SU-DHL-6 (cell line): ENCODE measurements at regions not wholly inside any gene's neighbourhood (a gene's known extent, or its start where the extent isn't known, plus 50 kb on each side); places are given as distances from the start of the nearest gene placed in this dataset.

Experiments
- H2AFZ ChIP-seq: fragments of 200-600 bp; sonication (generic); 2 replicates; pipeline ENCODE4 v1.6.1; 2014; ENCODE audit warnings: low read depth, mild to moderate bottlenecking, moderate library complexity, mixed read lengths, antibody characterized with exemption, low read length; ENCODE audit not compliant: severe bottlenecking
- H3F3A ChIP-seq: fragments of 200-600 bp; shearing (Covaris generic); 2 replicates; pipeline ENCODE4 v1.6.0; 2016; ENCODE audit warnings: antibody characterized with exemption, mild to moderate bottlenecking; ENCODE audit not compliant: insufficient read depth
- H3K27ac ChIP-seq: fragments of 200-600 bp; sonication (generic); 2 replicates; pipeline ENCODE4 v1.5.1; 2016; ENCODE audit warnings: low read depth, mild to moderate bottlenecking, low read length, moderate library complexity, mixed read lengths
- H3K27me3 ChIP-seq: fragments of 200-600 bp; sonication (generic), shearing (Covaris generic); 2 replicates; pipeline ENCODE4 v1.6.0; 2014; ENCODE audit warnings: mild to moderate bottlenecking, low read length
- H3K36me3 ChIP-seq: fragments of 200-600 bp; sonication (generic); 2 replicates; pipeline ENCODE4 v1.6.1; 2014; ENCODE audit warnings: mild to moderate bottlenecking, low read length, mixed read lengths
- H3K4me2 ChIP-seq: fragments of 300-600, 200-600 bp; shearing (Covaris generic), sonication (generic); 2 replicates; pipeline ENCODE4 v1.6.0; 2014; ENCODE audit warnings: low read length, low read depth, mild to moderate bottlenecking; ENCODE audit not compliant: poor library complexity, severe bottlenecking
- H3K4me3 ChIP-seq: fragments of 200-600 bp; sonication (generic); 2 replicates; pipeline ENCODE4 v1.5.1; 2014; ENCODE audit warnings: antibody characterized with exemption, low read length, mild to moderate bottlenecking, mixed read lengths; ENCODE audit not compliant: insufficient read depth, poor library complexity, severe bottlenecking
- H3K79me2 ChIP-seq: fragments of 200-600 bp; sonication (generic); 2 replicates; pipeline ENCODE4 v1.6.1; 2014; ENCODE audit warnings: mild to moderate bottlenecking, low read length, moderate library complexity; ENCODE audit not compliant: insufficient read depth
- H3K9ac ChIP-seq: fragments of 200-600 bp; sonication (generic); 2 replicates; pipeline ENCODE4 v1.7.0; 2014; ENCODE audit warnings: mild to moderate bottlenecking, low read length
- H3K9me2 ChIP-seq: fragments of 200-600 bp; sonication (generic); replicated peaks from 2 replicates; pipeline ENCODE4 v1.6.1; 2014; ENCODE audit warnings: low read length; ENCODE audit not compliant: insufficient read depth
- H3K9me3 ChIP-seq: fragments of 200-600 bp; sonication (generic); 2 replicates; pipeline ENCODE4 v1.6.1; 2014; ENCODE audit warnings: low read length, mixed read lengths; ENCODE audit not compliant: insufficient read depth
- H4K20me1 ChIP-seq: fragments of 200-600 bp; sonication (generic); 2 replicates; pipeline ENCODE4 v1.6.1; 2014; ENCODE audit warnings: low read depth, mild to moderate bottlenecking, antibody characterized with exemption, low read length, moderate library complexity, mixed read lengths
- CTCF ChIP-seq: fragments of 200-600 bp; sonication (generic); IDR thresholded peaks from one replicate; pipeline ENCODE4 v1.5.1; 2017; ENCODE audit warnings: antibody characterized with exemption, mild to moderate bottlenecking, low read length, moderate library complexity; ENCODE audit not compliant: insufficient read depth, poor library complexity, severe bottlenecking
- EZH2phosphoT487 ChIP-seq: fragments of 200-600 bp; sonication (generic), shearing (Covaris generic); conservative IDR thresholded peaks from 2 replicates; pipeline ENCODE4 v1.6.1; 2018; ENCODE audit warnings: mild to moderate bottlenecking, antibody characterized with exemption, low read length, moderate library complexity, mixed read lengths

GRCh38 chr3:152197937-152198336 lies 70.8 kb upstream of the MBNL1 start:
- no peaks in the 10 kb centered on the region for H3K9me3 ChIP-seq
- H3K79me2 ChIP-seq = peaks cover 2% of the 10 kb centered on the region; the same call in 1 of the 2 replicates
- peak overlapping the region; percentile 61 for H3K9ac ChIP-seq
- peak overlapping the region; percentile 96 for H3K27ac ChIP-seq
- H3F3A ChIP-seq = peaks cover 67% of the 10 kb centered on the region
- peak overlapping the region; percentile 99 for H3K4me2 ChIP-seq
- H3K27me3 ChIP-seq = no peaks in the 10 kb centered on the region
- no peaks in the 10 kb centered on the region for H3K9me2 ChIP-seq
- no peaks in the 10 kb centered on the region for H4K20me1 ChIP-seq
- TF ChIP-seq EZH2phosphoT487 (no peak), CTCF (no peak)
- peak overlapping the region; percentile 39 for H3K4me3 ChIP-seq
- no peaks in the 10 kb centered on the region for H3K36me3 ChIP-seq
- H2AFZ ChIP-seq = peak overlapping the region; percentile 82

GRCh38 chr3:152198665-152199064 lies 70.1 kb upstream of the MBNL1 start:
- peak overlapping the region; percentile 82 for H2AFZ ChIP-seq

GRCh38 chr3:152199102-152199840 lies 69.5 kb upstream of the MBNL1 start:
- H3K9me2 ChIP-seq = no peaks in the 10 kb centered on the region
- H4K20me1 ChIP-seq = no peaks in the 10 kb centered on the region
- H3K9me3 ChIP-seq = no peaks in the 10 kb centered on the region
- peak overlapping the region; percentile 99 for H3K4me2 ChIP-seq
- H3K9ac ChIP-seq = peak overlapping the region; percentile 61
- no peaks in the 10 kb centered on the region for H3K27me3 ChIP-seq
- peak overlapping the region; percentile 96 for H3K27ac ChIP-seq
- TF ChIP-seq CTCF (no peak), EZH2phosphoT487 (no peak)
- peak overlapping the region; percentile 82 for H2AFZ ChIP-seq
- no peaks in the 10 kb centered on the region for H3K36me3 ChIP-seq
- H3K79me2 ChIP-seq = peaks cover 7% of the 10 kb centered on the region; the same call in 1 of the 2 replicates
- peaks cover 56% of the 10 kb centered on the region for H3F3A ChIP-seq
- H3K4me3 ChIP-seq = peak overlapping the region; percentile 49

More at GRCh38 chr3:152198665-152199064, 70.1 kb upstream of the MBNL1 start:
- no peaks in the 10 kb centered on the region for H3K9me3 ChIP-seq
- H3K4me3 ChIP-seq = peak overlapping the region; percentile 49
- H3K79me2 ChIP-seq = peaks cover 5% of the 10 kb centered on the region; the same call in 1 of the 2 replicates
- no peaks in the 10 kb centered on the region for H3K9me2 ChIP-seq
- H3F3A ChIP-seq = peaks cover 60% of the 10 kb centered on the region
- H3K27ac ChIP-seq = peak overlapping the region; percentile 96
- H4K20me1 ChIP-seq = no peaks in the 10 kb centered on the region
- TF ChIP-seq CTCF = no peak
- TF ChIP-seq EZH2phosphoT487 = no peak
- no peaks in the 10 kb centered on the region for H3K27me3 ChIP-seq
- H3K36me3 ChIP-seq = no peaks in the 10 kb centered on the region
- peak overlapping the region; percentile 61 for H3K9ac ChIP-seq
- H3K4me2 ChIP-seq = peak overlapping the region; percentile 99
